Epithelial cell of proximal tubule (primary cell): ENCODE measurements at regions not wholly inside any gene's neighbourhood (a gene's known extent, or its start where the extent isn't known, plus 50 kb on each side); places are given as distances from the start of the nearest gene placed in this dataset.
"Not testable (repeated sequence)": the region's sequence is repeated elsewhere in the genome, so short reads cannot be mapped to it uniquely, and the experiment has no call there.

ENCODE experiments used
- DNase-seq: peaks from one replicate; pipeline ENCODE4 v3.0.0-alpha.2; 2011; ENCODE audit warnings: low read depth
- H3K4me3 ChIP-seq: 2 replicates; pipeline ENCODE4 v1.5.1; 2011; ENCODE audit warnings: low read depth, mild to moderate bottlenecking, low read length
- CTCF ChIP-seq: conservative IDR thresholded peaks from 2 replicates; pipeline ENCODE4 v1.5.1; 2012; ENCODE audit warnings: low read depth, mild to moderate bottlenecking, low read length

- TF ChIP-seq CTCF, result no peak
- H3K4me3 ChIP-seq, result no peak overlapping the region
- DNase-seq, result no peak
Observed at GRCh38 chr12:16807731-16808130, 201.8 kb upstream of the LMO3 start.

GRCh38 chr12:16796168-16796567 lies 190.2 kb upstream of the LMO3 start:
- no peak for TF ChIP-seq CTCF
- no peak overlapping the region for H3K4me3 ChIP-seq
- no peak for DNase-seq

GRCh38 chr12:16789204-16789790 lies 183.3 kb upstream of the LMO3 start:
- H3K4me3 ChIP-seq, result no peak overlapping the region
- DNase-seq, result no peak
- TF ChIP-seq CTCF, result no peak

- no peak for DNase-seq
- H3K4me3 ChIP-seq, result no peak overlapping the region
- TF ChIP-seq CTCF, result no peak
Observed at GRCh38 chr12:16788506-16789203, 182.7 kb upstream of the LMO3 start.

- no peak for DNase-seq
- no peak for TF ChIP-seq CTCF
- no peak overlapping the region for H3K4me3 ChIP-seq
Observed at GRCh38 chr12:16785953-16786352, 180.0 kb upstream of the LMO3 start.

- TF ChIP-seq CTCF, result no peak
- no peak overlapping the region for H3K4me3 ChIP-seq
- DNase-seq, result no peak
Observed at GRCh38 chr12:16785524-16785923, 179.6 kb upstream of the LMO3 start.

GRCh38 chr12:16769129-16769528 lies 163.2 kb upstream of the LMO3 start:
- not testable (repeated sequence) for DNase-seq, H3K4me3 ChIP-seq
